NT2/D1 (cell line): ENCODE measurements at regions not wholly inside any gene's neighbourhood (a gene's known extent, or its start where the extent isn't known, plus 50 kb on each side); places are given as distances from the start of the nearest gene placed in this dataset.

ENCODE experiments used
- YY1 ChIP-seq: IDR thresholded peaks from 2 replicates; pipeline ENCODE4 v1.6.1; 2011; ENCODE audit not compliant: insufficient read length, insufficient read depth
- ZNF274 ChIP-seq: IDR thresholded peaks from 2 replicates; pipeline ENCODE4 v1.6.1; 2011; ENCODE audit warnings: mild to moderate bottlenecking, low read depth, low read length

- no peak for TF ChIP-seq YY1
- no peak for TF ChIP-seq ZNF274
These were observed 67.0 kb upstream of the FOXQ1 start for GRCh38 chr6:1244941-1245340.
